Activated naive CD8-positive, alpha-beta T cell treated with anti-CD3 and anti-CD28 coated beads, Interleukin-2, amount 10 ng/mL, durations not matched to agents 7 days and 5 days (primary cell): ENCODE measurements at regions not wholly inside any gene's neighbourhood (a gene's known extent, or its start where the extent isn't known, plus 50 kb on each side); places are given as distances from the start of the nearest gene placed in this dataset.
"Not testable (repeated sequence)": the region's sequence is repeated elsewhere in the genome, so short reads cannot be mapped to it uniquely, and the experiment has no call there.

Experiments
- ATAC-seq: fragments of 150-1000 bp; cut with Tn5 transposase; one replicate; pipeline ENCODE4 v1.10.0; 2021; ENCODE audit warnings: low read depth, moderate library complexity
- POLR2A ChIA-PET: fragments of 350-600 bp; sonication (Branson Sonifier 250); formaldehyde crosslinking; loops from one replicate; lab custom pipeline; 2021; ENCODE audit warnings: antibody characterized with exemption; lab: Charles Lee
- DNase-seq: peaks from one replicate; pipeline ENCODE4 v3.0.0; 2021
- H3K27ac Mint-ChIP-seq: one replicate; pipeline ENCODE4 v1.8.0; 2022; ENCODE audit warnings: mild to moderate bottlenecking, mixed read lengths
- H3K27me3 Mint-ChIP-seq: one replicate; pipeline ENCODE4 v1.8.0; 2022; ENCODE audit warnings: mild to moderate bottlenecking, moderate library complexity, mixed read lengths
- H3K36me3 Mint-ChIP-seq: one replicate; pipeline ENCODE4 v1.8.0; 2021; ENCODE audit warnings: mild to moderate bottlenecking, mixed read lengths
- H3K4me1 Mint-ChIP-seq: one replicate; pipeline ENCODE4 v1.8.0; 2021; ENCODE audit warnings: mixed read lengths
- H3K4me3 Mint-ChIP-seq: one replicate; pipeline ENCODE4 v1.8.0; 2022; ENCODE audit warnings: mild to moderate bottlenecking, moderate library complexity, mixed read lengths
- H3K9me3 Mint-ChIP-seq: one replicate; pipeline ENCODE4 v1.8.0; 2021; ENCODE audit warnings: mixed read lengths

DNA sequence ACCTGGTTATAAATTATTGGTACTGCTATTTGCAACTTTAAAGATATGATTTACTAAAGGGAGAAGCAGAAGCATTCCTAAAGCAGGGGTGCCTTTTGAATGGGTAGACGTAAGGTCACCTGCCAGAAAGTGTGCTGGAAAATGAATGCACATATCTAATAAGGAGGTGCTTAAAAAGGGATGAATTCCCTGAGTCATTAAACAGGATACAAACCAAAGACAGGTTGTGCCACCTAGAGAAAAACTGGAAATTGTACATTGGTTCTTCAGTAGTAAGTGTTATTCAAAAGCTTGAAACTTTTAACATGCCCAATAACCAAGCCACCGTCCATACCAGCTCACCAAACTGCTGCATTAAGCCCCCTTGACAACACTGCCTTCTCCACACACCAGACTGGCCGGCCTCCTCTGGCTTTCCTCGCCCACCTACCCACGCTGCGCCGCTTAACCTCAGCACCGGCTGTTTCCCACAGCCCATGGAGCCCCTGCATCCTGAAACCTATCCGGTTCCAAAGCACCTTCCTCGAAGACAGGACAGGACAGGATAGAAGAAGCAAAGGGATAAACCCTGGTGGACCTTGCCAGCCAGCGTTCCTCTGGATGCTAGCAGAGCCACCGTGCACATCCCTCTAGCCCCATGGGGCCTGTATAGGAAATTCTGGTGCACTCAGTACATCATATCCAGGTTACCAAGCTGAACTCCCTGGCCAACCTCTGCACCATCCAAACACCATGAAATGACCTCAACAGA, 201.5 kb upstream of the CAND1 start:
- DNase-seq (no peak), ATAC-seq (no peak)
- Mint-ChIP-seq H3K4me3 (peak overlapping the region; percentile 85), H3K4me1 (peaks cover 16% of the 10 kb centered on the region), H3K27ac (no peak overlapping the region), H3K27me3 (peaks cover 43% of the 10 kb centered on the region), H3K36me3 (no peaks in the 10 kb centered on the region), H3K9me3 (no peaks in the 10 kb centered on the region)
- POLR2A ChIA-PET: no interaction called here

DNA sequence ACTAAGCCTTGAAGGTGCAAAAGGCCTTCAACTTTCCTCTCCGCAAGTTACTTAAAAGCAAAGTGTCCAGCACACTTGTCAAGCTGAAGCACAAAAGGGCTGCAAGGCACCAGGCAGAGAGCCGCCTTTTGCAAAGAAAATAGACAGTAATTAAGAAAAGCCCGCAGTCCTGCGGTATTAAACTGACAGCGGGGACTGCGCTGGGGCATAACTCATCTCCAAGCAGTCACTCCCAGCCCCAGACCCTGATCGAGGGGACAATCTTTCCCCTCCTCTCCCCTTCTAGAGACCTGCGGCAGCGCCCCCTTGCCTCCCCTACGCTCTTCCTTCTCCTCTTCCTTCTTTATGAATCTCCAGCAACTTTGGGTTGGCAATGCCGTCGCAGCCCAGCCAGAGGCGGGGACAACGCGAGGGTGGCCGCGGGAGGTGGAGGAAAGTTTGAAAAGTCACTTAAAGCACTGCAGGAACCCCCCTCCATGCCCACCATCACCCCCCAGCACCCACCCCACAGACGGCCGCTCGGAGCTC, 200.9 kb upstream of the CAND1 start:
- H3K4me1 Mint-ChIP-seq: peaks cover 16% of the 10 kb centered on the region
- no peaks in the 10 kb centered on the region for H3K36me3 Mint-ChIP-seq
- POLR2A ChIA-PET: no interaction called here
- DNase-seq (peak; percentile 34), ATAC-seq (no peak)
- H3K27me3 Mint-ChIP-seq: peaks cover 40% of the 10 kb centered on the region
- no peaks in the 10 kb centered on the region for H3K9me3 Mint-ChIP-seq
- H3K4me3 Mint-ChIP-seq: peak overlapping the region; percentile 85
- no peak overlapping the region for H3K27ac Mint-ChIP-seq

DNA sequence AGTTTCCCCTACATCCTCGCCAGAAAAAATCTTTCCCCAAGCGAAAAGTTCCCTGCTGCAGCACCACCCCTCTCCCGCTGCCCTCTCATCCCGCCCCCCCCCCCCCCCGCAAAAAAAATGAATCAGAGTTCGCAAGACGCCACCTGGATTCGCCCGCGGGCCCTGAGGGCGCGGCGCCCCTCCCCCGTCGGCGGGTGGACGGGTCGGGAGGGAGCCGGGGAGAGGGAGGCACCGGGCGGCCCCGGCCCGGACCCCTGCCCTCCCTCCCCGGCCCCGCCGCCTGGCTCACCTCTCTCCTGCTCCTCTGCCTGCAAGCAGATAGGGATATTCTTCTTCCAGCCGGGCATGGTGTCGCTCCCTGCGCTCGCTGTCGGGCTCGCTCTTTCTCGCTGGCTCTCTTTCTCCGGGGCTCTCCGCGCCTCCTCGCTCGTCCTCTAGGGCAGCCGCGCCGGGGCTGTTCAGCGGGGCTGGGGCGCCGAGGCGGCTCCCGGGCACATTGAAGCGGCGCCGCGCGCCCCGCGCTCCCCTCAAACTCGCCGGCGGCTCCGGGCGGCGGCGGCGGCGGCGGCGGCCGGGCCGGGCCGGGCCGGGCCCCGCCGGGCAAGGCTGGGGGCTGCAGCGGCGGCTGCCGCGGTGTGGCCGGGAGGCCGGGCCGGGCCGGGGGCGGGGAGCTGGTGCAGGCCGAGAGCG, 200.3 kb upstream of the CAND1 start:
- POLR2A ChIA-PET: no interaction called here
- Mint-ChIP-seq H3K9me3 (no peaks in the 10 kb centered on the region), H3K27ac (peak overlapping the region; percentile 43), H3K36me3 (no peaks in the 10 kb centered on the region), H3K4me3 (peak overlapping the region; percentile 95), H3K27me3 (peaks cover 40% of the 10 kb centered on the region), H3K4me1 (peaks cover 16% of the 10 kb centered on the region)
- ATAC-seq (peak; percentile 70), DNase-seq (peak; percentile 65)

DNA sequence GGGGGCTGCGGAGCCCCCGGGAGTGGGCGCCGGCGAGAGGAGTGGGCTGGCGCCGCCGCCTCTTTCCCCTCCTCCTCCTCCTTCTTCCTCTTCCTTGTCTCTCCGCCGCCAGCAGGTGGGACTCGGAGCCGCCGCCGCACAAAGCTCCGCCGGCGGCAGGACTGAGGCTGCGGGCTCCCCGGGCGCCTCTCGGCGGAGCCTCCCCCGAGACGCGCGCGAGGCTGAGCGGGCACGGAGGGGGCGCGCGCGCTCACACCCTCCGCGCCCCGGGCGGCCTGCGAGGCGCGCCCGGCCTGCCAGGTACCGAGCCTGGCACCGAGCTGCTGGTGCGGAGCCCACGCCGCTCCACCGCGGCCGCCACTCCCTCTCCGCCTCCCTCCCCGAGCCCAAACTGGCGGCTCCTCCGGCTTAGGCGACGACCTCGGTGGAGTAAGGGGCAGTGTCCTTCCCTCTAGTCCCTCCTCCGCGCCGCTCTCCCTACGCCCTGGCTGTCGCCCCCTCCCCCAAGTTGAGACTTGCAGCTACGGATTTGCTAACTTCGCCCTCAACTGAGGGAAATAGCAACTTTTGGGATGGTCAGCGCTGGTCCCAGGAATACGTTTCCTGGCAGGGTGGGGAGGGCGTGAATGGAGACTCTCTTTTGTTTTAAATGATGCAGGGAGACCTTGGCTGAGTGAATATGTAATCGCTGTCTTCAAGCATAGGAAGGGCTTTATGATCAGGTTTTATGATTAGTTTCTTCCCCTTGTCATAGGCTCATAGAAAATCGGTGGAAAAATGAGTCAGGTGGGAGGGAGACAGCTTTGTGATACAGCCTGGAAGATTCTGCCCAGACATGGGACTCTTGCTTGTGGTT, 199.5 kb upstream of the CAND1 start:
- peaks cover 40% of the 10 kb centered on the region for H3K27me3 Mint-ChIP-seq

DNA sequence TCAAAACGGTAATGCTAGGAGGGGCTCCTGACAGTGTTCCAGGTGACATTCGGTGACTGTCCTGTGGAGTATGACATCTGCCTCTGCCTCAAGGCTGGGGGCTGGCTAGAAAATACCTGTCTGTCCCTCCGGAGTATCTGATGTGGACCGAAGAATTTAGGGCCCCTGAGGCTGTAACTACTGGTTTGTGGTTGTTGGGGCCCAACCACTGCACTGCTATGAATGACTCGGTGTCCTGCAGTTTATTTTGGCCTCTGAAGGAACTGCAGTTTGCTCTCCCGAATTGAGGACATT, 198.9 kb upstream of the CAND1 start:
- H3K27ac Mint-ChIP-seq: no peak overlapping the region
- H3K4me3 Mint-ChIP-seq: peak overlapping the region; percentile 84
- POLR2A ChIA-PET: no interaction called here
- peaks cover 40% of the 10 kb centered on the region for H3K27me3 Mint-ChIP-seq
- no peaks in the 10 kb centered on the region for H3K9me3 Mint-ChIP-seq
- H3K4me1 Mint-ChIP-seq: peaks cover 16% of the 10 kb centered on the region
- ATAC-seq (no peak), DNase-seq (no peak)
- no peaks in the 10 kb centered on the region for H3K36me3 Mint-ChIP-seq

More for the DNA sequence above, 199.5 kb upstream of the CAND1 start:
- no peaks in the 10 kb centered on the region for H3K9me3 Mint-ChIP-seq
- DNase-seq (peak; percentile 71), ATAC-seq (peak; percentile 79)
- POLR2A ChIA-PET: no interaction called here
- H3K4me3 Mint-ChIP-seq: peak overlapping the region; percentile 84
- peak overlapping the region; percentile 62 for H3K27ac Mint-ChIP-seq
- peaks cover 16% of the 10 kb centered on the region for H3K4me1 Mint-ChIP-seq
- H3K36me3 Mint-ChIP-seq: no peaks in the 10 kb centered on the region

DNA sequence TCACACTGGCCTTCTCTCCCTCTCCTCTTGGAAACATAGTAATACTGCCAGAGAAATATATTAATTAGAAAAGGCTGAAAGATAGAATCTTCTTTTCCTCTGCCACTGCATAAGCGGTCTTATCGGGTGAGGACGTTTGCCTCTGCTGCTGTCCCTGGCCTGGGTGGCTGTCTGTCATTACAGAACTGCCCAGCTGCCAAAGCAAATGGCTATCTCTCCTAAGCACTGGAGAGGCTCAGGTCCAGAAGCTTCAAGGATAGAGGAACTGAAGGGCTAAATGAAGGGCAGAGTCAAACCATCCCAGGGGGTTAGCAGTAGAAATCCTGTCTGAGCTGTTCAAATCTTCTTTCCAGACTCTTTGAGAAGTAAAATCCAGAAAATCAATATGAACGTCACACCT, 198.6 kb upstream of the CAND1 start:
- ATAC-seq (no peak), DNase-seq (no peak)
- Mint-ChIP-seq H3K36me3 (no peaks in the 10 kb centered on the region), H3K9me3 (no peaks in the 10 kb centered on the region), H3K4me1 (peaks cover 16% of the 10 kb centered on the region), H3K4me3 (peak overlapping the region; percentile 84), H3K27me3 (peaks cover 38% of the 10 kb centered on the region), H3K27ac (no peak overlapping the region)
- POLR2A ChIA-PET: no interaction called here

DNA sequence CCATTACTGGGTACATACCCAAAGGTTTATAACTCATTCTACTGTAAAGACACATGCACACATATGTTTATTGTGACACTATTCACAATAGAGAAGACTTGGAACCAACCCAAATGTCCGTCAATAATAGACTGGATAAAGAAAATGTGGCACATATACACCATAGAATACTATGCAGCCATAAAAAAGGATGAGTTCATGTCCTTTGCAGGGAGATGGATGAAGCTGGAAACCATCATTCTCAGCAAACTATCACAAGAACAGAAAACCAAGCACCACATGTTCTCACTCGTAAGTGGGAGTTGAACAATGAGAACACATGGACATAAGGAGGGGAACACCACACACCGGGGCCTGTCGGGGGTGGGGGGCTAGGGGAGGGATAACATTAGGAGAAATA, 196.9 kb upstream of the CAND1 start:
- not testable (repeated sequence) for H3K9me3 Mint-ChIP-seq

DNA sequence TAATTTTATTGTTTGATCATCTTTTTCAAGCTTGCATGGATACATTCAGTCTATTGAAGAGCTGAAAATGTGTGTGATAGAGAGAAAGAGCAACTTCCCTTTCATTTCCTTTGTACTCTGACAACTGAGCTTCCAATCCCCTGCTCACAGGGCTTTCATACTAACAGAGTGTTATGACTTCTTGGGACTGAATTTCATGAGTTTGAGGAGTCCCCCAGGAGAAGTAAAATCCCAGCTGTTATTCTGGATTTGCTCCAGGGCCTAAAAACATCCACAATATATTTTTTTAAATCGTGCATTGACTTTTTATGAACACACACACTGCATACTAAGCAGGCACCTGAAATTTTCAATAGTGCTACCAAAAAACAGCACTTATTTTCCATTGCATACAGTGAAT, 195.8 kb upstream of the CAND1 start:
- ATAC-seq (no peak), DNase-seq (no peak)
- H3K27ac Mint-ChIP-seq: no peak overlapping the region
- no peaks in the 10 kb centered on the region for H3K9me3 Mint-ChIP-seq
- POLR2A ChIA-PET: no interaction called here
- H3K4me3 Mint-ChIP-seq: no peak overlapping the region
- H3K4me1 Mint-ChIP-seq: peaks cover 8% of the 10 kb centered on the region
- no peaks in the 10 kb centered on the region for H3K36me3 Mint-ChIP-seq
- peaks cover 18% of the 10 kb centered on the region for H3K27me3 Mint-ChIP-seq

More for the DNA sequence above, 196.9 kb upstream of the CAND1 start:
- ATAC-seq, DNase-seq, POLR2A ChIA-PET, H3K4me3 Mint-ChIP-seq, H3K27ac Mint-ChIP-seq, H3K36me3 Mint-ChIP-seq: not testable (repeated sequence)
- H3K4me1 Mint-ChIP-seq: peaks cover 16% of the 10 kb centered on the region
- H3K27me3 Mint-ChIP-seq: peaks cover 29% of the 10 kb centered on the region

DNA sequence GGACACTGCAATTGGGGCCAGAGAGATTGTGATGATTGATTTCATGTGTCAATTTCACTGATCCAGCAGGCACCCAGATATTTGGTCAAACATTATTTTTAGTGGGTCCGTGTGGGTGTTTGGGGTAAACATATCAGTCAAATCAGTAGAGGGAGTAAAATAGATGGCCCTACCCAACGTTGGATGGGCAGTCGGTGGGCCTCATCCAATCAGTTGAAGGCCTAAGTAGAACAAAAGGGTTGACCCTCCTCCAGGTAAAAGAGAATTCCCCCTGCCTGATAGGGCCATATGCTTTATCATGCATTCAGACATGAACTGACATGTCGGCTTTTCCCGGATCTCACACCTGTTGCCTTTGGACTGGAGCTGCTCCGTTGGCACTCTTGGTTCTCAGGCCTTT, 195.1 kb upstream of the CAND1 start:
- Mint-ChIP-seq H3K9me3 (no peaks in the 10 kb centered on the region), H3K36me3 (no peaks in the 10 kb centered on the region), H3K27ac (no peak overlapping the region), H3K27me3 (peaks cover 15% of the 10 kb centered on the region), H3K4me3 (no peak overlapping the region), H3K4me1 (peaks cover 5% of the 10 kb centered on the region)
- POLR2A ChIA-PET: no interaction called here
- no peak for ATAC-seq
- DNase-seq: no peak

DNA sequence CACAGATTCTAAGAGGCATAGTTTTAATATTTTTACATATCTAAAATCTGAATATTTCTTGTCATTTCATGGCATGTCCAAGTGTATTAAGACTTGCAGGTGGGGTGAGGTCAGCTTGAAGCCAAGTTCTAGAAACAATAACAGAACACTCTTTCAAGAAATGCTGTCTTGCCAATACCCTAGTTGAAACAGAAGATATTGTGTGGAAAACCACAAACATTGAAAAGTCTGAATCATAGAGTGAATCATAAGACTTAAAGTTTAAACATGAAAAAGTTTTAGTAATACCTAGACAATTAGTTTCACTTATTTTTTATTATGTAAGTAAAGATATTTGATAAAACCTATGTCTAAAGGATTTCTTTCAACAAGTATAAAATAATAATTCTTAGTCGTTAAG, 191.5 kb upstream of the CAND1 start:
- Mint-ChIP-seq H3K9me3 (no peaks in the 10 kb centered on the region), H3K4me3 (no peak overlapping the region), H3K4me1 (no peaks in the 10 kb centered on the region), H3K36me3 (no peaks in the 10 kb centered on the region), H3K27ac (no peak overlapping the region), H3K27me3 (peaks cover 4% of the 10 kb centered on the region)
- POLR2A ChIA-PET: no interaction called here
- ATAC-seq (no peak), DNase-seq (no peak)

DNA sequence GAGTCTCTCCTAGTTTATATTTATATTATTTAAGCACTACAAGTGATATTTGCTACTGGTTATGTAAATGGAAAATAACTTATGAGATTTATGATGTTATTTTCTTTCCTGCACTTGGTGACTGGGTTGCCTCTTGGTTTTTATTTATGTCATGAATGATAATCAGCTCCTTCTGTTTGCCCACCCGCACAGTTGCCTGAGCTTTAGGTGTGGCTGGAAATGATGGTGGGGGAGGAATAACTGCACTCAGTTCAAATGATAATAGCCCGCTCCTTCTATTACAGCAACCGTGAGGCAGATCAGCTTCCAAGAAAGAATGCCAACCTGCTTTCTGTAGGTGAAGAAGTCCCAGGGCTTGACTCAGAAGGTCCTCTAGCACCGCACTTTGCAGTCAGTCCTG, 190.2 kb upstream of the CAND1 start:
- Mint-ChIP-seq H3K4me3 (no peak overlapping the region), H3K9me3 (no peaks in the 10 kb centered on the region), H3K27me3 (peaks cover 4% of the 10 kb centered on the region), H3K27ac (no peak overlapping the region), H3K36me3 (no peaks in the 10 kb centered on the region), H3K4me1 (no peaks in the 10 kb centered on the region)
- DNase-seq (no peak), ATAC-seq (no peak)
- POLR2A ChIA-PET: no interaction called here

DNA sequence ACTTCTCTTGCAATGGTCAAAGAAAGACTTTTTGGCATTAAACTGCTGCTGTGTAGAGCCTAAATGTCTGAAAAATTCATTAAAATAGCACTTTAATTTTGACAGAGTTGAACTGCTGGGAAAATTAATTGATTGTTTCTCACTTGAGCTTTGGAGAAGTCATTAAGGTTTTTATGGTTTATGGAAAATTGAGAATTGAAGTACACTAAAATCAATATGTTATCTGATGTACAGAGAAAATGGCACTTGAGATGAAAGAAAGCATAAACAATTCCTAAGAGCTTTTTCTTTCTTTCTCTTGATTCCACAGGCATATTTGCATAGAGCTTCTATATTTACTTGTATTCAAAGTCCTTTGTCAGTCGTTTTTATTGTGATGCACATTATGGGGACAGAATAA, 188.5 kb upstream of the CAND1 start:
- POLR2A ChIA-PET: no interaction called here
- no peak overlapping the region for H3K27ac Mint-ChIP-seq
- H3K27me3 Mint-ChIP-seq: peaks cover 7% of the 10 kb centered on the region
- no peak for ATAC-seq
- no peaks in the 10 kb centered on the region for H3K36me3 Mint-ChIP-seq
- no peak for DNase-seq
- H3K4me1 Mint-ChIP-seq: no peaks in the 10 kb centered on the region
- no peak overlapping the region for H3K4me3 Mint-ChIP-seq
- no peaks in the 10 kb centered on the region for H3K9me3 Mint-ChIP-seq

DNA sequence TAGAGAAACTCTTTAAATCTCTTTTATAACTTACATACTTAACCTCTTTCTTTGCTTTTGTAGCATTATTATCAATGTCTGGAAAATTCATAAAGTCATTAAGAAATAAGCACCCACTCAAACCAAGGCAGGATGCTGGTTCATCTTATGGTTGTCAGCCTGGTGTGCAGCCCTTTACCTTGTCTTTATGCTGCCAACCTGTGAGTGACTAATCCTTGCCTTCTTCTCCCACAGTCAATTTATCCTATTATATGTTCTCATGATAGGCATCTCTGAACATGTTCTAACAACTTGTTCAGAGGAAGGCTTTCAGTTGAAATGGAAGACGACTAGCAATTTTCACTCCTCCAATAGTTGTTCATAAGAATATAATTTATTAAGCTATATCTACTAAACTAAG, 186.9 kb upstream of the CAND1 start:
- Mint-ChIP-seq H3K9me3 (no peaks in the 10 kb centered on the region), H3K36me3 (no peaks in the 10 kb centered on the region), H3K4me1 (no peaks in the 10 kb centered on the region), H3K27ac (no peak overlapping the region), H3K4me3 (no peak overlapping the region), H3K27me3 (peaks cover 8% of the 10 kb centered on the region)
- POLR2A ChIA-PET: no interaction called here
- DNase-seq: no peak
- no peak for ATAC-seq
